ENCODE measurements at regions not wholly inside any gene's neighbourhood (a gene's known extent, or its start where the extent isn't known, plus 50 kb on each side); places are given as distances from the start of the nearest gene placed in this dataset.

DNA sequence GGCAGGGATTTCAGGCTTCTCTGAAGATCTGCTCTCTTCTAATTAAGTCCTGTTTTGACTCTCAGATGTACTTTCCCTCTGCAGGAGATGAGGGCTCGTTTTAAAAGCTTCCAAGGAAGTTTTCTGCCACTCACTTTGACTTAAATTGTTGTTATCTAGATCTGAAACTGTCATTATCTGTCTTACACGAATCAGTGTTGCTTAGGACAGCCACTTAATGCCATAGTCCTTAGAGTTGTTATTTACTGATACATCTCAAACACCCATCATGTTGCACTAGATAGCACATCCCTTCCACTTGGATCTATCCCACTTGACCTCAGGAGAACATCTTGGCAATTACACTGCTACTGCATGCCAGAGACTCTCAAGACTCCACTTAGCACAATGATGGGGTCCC lies 86.9 kb upstream of the FAT3 start:
- no peaks in the 10 kb centered on the region for H3K36me3 ChIP-seq (ENCODE audit: control insufficient read depth in 2 of 2, extremely low read depth in 1 of 2, insufficient read depth in 2 of 2, low read length in 2 of 2)
- H3K27me3 ChIP-seq (ENCODE audit: control insufficient read depth in 2 of 2, insufficient read depth in 2 of 2, low read length in 2 of 2), result no peaks in the 10 kb centered on the region
- BruUV-seq (replicated peaks), result no TSS peak
- H3K9me1 ChIP-seq (replicated peaks; ENCODE audit: control insufficient read depth, extremely low read depth, insufficient read depth, low read length), result no peaks in the 10 kb centered on the region
- H3K4me2 ChIP-seq (ENCODE audit: insufficient read depth, low read length), result no peak overlapping the region
- no peak overlapping the region for H3K4me3 ChIP-seq (replicated peaks in 1 of 3; ENCODE audit: insufficient read depth in 1 of 3, low read depth in 1 of 3, low read length in 3 of 3)
- dilution Hi-C loops (cut with MboI; ENCODE audit: extremely low pct_ligation_motif_present, low sequenced_read_pairs) (no loop called here), intact Hi-C loops (cut with micrococcal nuclease) (no loop called here)
- FAIRE-seq (no peak), DNase-seq (ENCODE audit: low read depth, low spot score) (no peak)
- POLR2A ChIA-PET, result no interaction called here
- no peaks in the 10 kb centered on the region for H4K20me1 ChIP-seq (replicated peaks; ENCODE audit: control insufficient read depth, extremely low read depth, insufficient read depth, low read length)
- CTCF ChIA-PET, result no interaction called here
- H3K4me1 ChIP-seq (ENCODE audit: control insufficient read depth, extremely low read depth, insufficient read depth, low read length), result no peaks in the 10 kb centered on the region
- H3K27ac ChIP-seq (ENCODE audit: insufficient read depth, low read depth, low read length), result no peak overlapping the region
- H3K9ac ChIP-seq (replicated peaks; ENCODE audit: extremely low read depth, insufficient read depth, low read length), result no peak overlapping the region
- no peak overlapping the region for H2AFZ ChIP-seq (ENCODE audit: low read depth, low read length)
- H3K9me3 ChIP-seq (replicated peaks; ENCODE audit: control insufficient read depth, insufficient read depth, low read length), result no peaks in the 10 kb centered on the region
- TF ChIP-seq FOS (IDR thresholded peaks at IDR 0.05; ENCODE audit: borderline replicate concordance, insufficient read depth, low read length) (no peak), JUN (IDR thresholded peaks at IDR 0.05; ENCODE audit: borderline replicate concordance, insufficient read depth, insufficient read length, low read depth) (no peak)
- TF ChIP-seq, protein P1, sequence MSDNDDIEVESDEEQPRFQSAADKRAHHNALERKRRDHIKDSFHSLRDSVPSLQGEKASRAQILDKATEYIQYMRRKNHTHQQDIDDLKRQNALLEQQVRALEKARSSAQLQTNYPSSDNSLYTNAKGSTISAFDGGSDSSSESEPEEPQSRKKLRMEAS (IDR thresholded peaks at IDR 0.05; ENCODE audit: insufficient read depth, insufficient read length), result no peak
- no peaks in the 10 kb centered on the region for H3K79me2 ChIP-seq (ENCODE audit: control insufficient read depth, insufficient read depth, low read length)

DNA sequence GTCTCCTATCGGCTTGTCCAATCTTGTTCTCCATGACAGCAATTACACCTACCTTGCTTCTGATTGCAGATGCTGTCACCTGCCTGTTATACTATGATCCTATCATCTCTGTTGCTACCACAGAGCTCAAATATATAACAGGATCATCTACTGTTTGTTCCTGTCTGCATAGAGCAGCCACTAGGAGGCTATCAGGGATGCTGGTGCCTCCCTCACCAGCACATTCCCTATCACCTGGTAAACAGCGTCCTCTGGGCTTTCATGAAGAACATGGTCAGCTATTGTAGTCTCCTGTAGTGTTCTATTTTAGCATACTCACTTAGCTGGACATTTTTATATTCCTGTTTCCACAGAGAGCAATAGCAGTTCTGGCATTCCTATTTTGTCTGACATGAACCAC lies 87.8 kb upstream of the FAT3 start:
- Histone ChIP-seq H3K4me2 (ENCODE audit: insufficient read depth, low read length) (no peak overlapping the region), H3K27ac (ENCODE audit: insufficient read depth, low read depth, low read length) (no peak overlapping the region), H3K27me3 (ENCODE audit: control insufficient read depth in 2 of 2, insufficient read depth in 2 of 2, low read length in 2 of 2) (no peaks in the 10 kb centered on the region), H3K9ac (replicated peaks; ENCODE audit: extremely low read depth, insufficient read depth, low read length) (no peak overlapping the region), H3K4me3 (replicated peaks in 1 of 3; ENCODE audit: insufficient read depth in 1 of 3, low read depth in 1 of 3, low read length in 3 of 3) (no peak overlapping the region), H4K20me1 (replicated peaks; ENCODE audit: control insufficient read depth, extremely low read depth, insufficient read depth, low read length) (no peaks in the 10 kb centered on the region), H3K9me1 (replicated peaks; ENCODE audit: control insufficient read depth, extremely low read depth, insufficient read depth, low read length) (no peaks in the 10 kb centered on the region), H3K36me3 (ENCODE audit: control insufficient read depth in 2 of 2, extremely low read depth in 1 of 2, insufficient read depth in 2 of 2, low read length in 2 of 2) (no peaks in the 10 kb centered on the region), H3K79me2 (ENCODE audit: control insufficient read depth, insufficient read depth, low read length) (no peaks in the 10 kb centered on the region), H2AFZ (ENCODE audit: low read depth, low read length) (no peak overlapping the region), H3K4me1 (ENCODE audit: control insufficient read depth, extremely low read depth, insufficient read depth, low read length) (no peaks in the 10 kb centered on the region), H3K9me3 (replicated peaks; ENCODE audit: control insufficient read depth, insufficient read depth, low read length) (no peaks in the 10 kb centered on the region)
- no peak for DNase-seq (ENCODE audit: low read depth, low spot score)
- ChIA-PET CTCF (no interaction called here), POLR2A (no interaction called here)
- dilution Hi-C loops (cut with MboI; ENCODE audit: extremely low pct_ligation_motif_present, low sequenced_read_pairs), result no loop called here
- no peak for TF ChIP-seq FOS (IDR thresholded peaks at IDR 0.05; ENCODE audit: borderline replicate concordance, insufficient read depth, low read length)
- TF ChIP-seq GATA2 (IDR thresholded peaks at IDR 0.05; ENCODE audit: insufficient read depth, insufficient read length, low read depth, low read length), result no peak
- TF ChIP-seq POLR2A (IDR thresholded peaks at IDR 0.05; ENCODE audit: low read depth, low read length), result no peak
- no peak for TF ChIP-seq POLR2AphosphoS5 (IDR thresholded peaks at IDR 0.05; ENCODE audit: insufficient read depth, low read depth, low read length)
- no peak for TF ChIP-seq MYC (IDR thresholded peaks at IDR 0.05; ENCODE audit: low read depth, low read length)
- no peak for TF ChIP-seq EZH2 (IDR thresholded peaks at IDR 0.05; ENCODE audit: borderline replicate concordance, low read depth, low read length, severe bottlenecking)
- TF ChIP-seq, protein P1 (IDR thresholded peaks at IDR 0.05; ENCODE audit: insufficient read depth, insufficient read length), result no peak
- TF ChIP-seq JUN (IDR thresholded peaks at IDR 0.05; ENCODE audit: borderline replicate concordance, insufficient read depth, insufficient read length, low read depth), result no peak
- TF ChIP-seq, protein P2, sequence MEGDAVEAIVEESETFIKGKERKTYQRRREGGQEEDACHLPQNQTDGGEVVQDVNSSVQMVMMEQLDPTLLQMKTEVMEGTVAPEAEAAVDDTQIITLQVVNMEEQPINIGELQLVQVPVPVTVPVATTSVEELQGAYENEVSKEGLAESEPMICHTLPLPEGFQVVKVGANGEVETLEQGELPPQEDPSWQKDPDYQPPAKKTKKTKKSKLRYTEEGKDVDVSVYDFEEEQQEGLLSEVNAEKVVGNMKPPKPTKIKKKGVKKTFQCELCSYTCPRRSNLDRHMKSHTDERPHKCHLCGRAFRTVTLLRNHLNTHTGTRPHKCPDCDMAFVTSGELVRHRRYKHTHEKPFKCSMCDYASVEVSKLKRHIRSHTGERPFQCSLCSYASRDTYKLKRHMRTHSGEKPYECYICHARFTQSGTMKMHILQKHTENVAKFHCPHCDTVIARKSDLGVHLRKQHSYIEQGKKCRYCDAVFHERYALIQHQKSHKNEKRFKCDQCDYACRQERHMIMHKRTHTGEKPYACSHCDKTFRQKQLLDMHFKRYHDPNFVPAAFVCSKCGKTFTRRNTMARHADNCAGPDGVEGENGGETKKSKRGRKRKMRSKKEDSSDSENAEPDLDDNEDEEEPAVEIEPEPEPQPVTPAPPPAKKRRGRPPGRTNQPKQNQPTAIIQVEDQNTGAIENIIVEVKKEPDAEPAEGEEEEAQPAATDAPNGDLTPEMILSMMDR (IDR thresholded peaks at IDR 0.05; ENCODE audit: extremely low read depth in 1 of 2, insufficient read depth in 1 of 2, low read depth in 1 of 2, low read length in 2 of 2), result no peak
- FAIRE-seq, result no peak
- no TSS peak for BruUV-seq (replicated peaks)
- intact Hi-C loops (cut with micrococcal nuclease), result no loop called here

All from endothelial cell of umbilical vein (primary cell).